Activated CD4-positive, alpha-beta memory T cell treated with anti-CD3 and anti-CD28 coated beads for 36 hours (primary cell): ENCODE measurements at regions not wholly inside any gene's neighbourhood (a gene's known extent, or its start where the extent isn't known, plus 50 kb on each side); places are given as distances from the start of the nearest gene placed in this dataset.

Experiments
- CTCF ChIA-PET: fragments of 350-600 bp; sonication (Branson Sonifier 250); formaldehyde crosslinking; loops from one replicate; lab custom pipeline; 2021; ENCODE audit warnings: antibody characterized with exemption, inconsistent platforms; lab: Charles Lee
- POLR2A ChIA-PET: fragments of 350-600 bp; sonication (Branson Sonifier 250); formaldehyde crosslinking; loops from one replicate; lab custom pipeline; 2021; ENCODE audit warnings: antibody characterized with exemption; lab: Charles Lee
- DNase-seq: peaks from one replicate; pipeline ENCODE4 v3.0.0-alpha.2; 2020
- H3K27ac Mint-ChIP-seq: one replicate; pipeline ENCODE4 v1.8.0; 2021; ENCODE audit warnings: mixed read lengths
- H3K27me3 Mint-ChIP-seq: one replicate; pipeline ENCODE4 v1.8.0; 2021; ENCODE audit warnings: mixed read lengths
- H3K36me3 Mint-ChIP-seq: one replicate; pipeline ENCODE4 v1.8.0; 2021; ENCODE audit warnings: mixed read lengths
- H3K4me1 Mint-ChIP-seq: one replicate; pipeline ENCODE4 v1.8.0; 2021; ENCODE audit warnings: low read depth, mixed read lengths
- H3K4me3 Mint-ChIP-seq: one replicate; pipeline ENCODE4 v1.8.0; 2021; ENCODE audit warnings: mild to moderate bottlenecking, mixed read lengths
- H3K9me3 Mint-ChIP-seq: one replicate; pipeline ENCODE4 v1.8.0; 2021; ENCODE audit warnings: mixed read lengths
- intact Hi-C: fragments of 100-400 bp; cut with micrococcal nuclease; formaldehyde crosslinking; loops from one replicate; pipeline ENCODE4 v1.15.1; 2023

DNA sequence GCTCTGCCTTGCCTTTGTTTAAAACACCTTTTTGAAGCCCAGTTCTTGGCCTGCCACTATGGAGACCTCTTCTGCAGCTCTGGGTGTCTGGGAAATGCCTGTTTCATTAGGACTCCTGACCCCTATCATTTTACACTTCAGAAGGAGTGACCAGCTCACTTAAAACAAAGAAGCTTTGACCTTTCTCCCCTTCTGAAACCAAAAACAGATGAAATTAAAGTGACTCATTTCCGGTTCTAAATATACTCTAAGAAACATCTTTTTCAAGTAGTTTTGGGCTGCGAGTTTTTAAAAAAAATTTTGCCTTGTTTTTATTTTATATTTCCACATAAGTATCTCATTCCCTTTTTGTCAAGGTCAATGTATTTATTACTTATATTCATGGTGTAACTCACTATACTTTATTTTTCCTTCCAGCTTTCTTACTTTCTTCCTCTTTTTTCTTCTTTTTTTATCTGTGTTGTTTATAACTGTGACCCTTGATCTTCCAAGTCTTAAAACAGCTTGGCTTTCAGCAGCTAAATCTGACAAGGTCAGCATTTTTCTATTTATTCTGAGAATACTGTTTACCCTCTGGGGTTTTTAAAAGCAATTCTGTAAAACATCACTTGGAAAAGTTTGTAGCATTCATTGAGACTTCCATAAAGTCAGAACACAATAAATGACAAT, 672.9 kb downstream of the NR2F1-AS1 start:
- no peaks in the 10 kb centered on the region for H3K27me3 Mint-ChIP-seq
- CTCF ChIA-PET, result interaction anchor here (0.7 kb wide), 1 partner anchor 1044 kb away, joined by 3 read pairs; no protein-coding TSS in a partner anchor
- no peak overlapping the region for H3K4me3 Mint-ChIP-seq
- H3K36me3 Mint-ChIP-seq, result no peaks in the 10 kb centered on the region
- no peak for DNase-seq
- peaks cover 2% of the 10 kb centered on the region for H3K9me3 Mint-ChIP-seq
- intact Hi-C loops, result no loop called here
- H3K4me1 Mint-ChIP-seq, result no peaks in the 10 kb centered on the region
- no peak overlapping the region for H3K27ac Mint-ChIP-seq
- POLR2A ChIA-PET, result no interaction called here

DNA sequence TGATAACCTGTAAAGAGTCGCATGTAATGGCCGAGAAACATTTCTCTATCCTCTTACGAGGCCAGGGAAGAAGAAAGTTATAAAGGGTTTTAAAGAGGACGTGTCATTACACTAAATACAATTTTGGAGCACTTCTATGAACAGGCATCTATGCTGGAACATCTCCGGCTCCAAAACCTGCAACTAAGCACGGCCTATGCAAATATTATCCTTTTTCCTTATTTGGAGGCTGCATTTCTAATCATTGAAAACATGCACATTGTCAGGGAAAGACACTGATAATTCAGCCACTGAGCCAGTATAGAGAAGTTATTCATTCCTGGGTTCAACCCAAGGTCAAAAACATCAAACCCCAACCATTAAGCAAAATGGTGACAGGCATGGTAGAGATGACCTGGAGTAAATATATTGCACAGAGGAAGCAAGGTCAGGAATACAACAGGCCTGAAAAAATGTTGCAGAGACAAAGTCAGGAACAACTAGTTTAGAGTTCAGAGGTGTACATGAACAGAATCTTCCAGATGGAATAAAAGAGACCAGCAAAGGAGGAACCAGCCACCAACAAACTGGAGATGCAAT, 674.1 kb downstream of the NR2F1-AS1 start:
- H3K27me3 Mint-ChIP-seq, result no peaks in the 10 kb centered on the region
- no peak overlapping the region for H3K4me3 Mint-ChIP-seq
- H3K36me3 Mint-ChIP-seq, result no peaks in the 10 kb centered on the region
- CTCF ChIA-PET, result no interaction called here
- DNase-seq, result no peak
- H3K9me3 Mint-ChIP-seq, result peaks cover 2% of the 10 kb centered on the region
- POLR2A ChIA-PET, result no interaction called here
- no peak overlapping the region for H3K27ac Mint-ChIP-seq
- no peaks in the 10 kb centered on the region for H3K4me1 Mint-ChIP-seq
- intact Hi-C loops, result no loop called here

DNA sequence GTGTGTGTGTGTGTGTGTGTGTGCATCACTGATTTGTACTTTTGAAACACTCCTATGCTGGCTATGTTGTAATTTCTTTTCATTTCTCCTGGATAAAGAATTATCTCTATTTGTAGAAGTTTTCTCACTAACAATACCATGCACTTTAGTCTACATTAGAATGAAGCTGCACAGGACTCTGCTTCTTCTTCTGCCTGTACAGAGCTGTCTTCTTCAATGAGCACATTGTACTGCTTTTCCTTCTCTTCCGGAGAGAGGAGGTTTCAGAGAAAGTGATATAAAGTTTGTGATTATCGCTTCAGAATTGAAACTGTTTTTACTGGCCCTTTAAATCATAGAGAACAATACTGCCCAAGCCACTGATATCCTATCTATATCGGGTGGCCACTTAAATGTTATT, 677.0 kb downstream of the NR2F1-AS1 start:
- POLR2A ChIA-PET, result no interaction called here
- Mint-ChIP-seq H3K4me3 (no peak overlapping the region), H3K27ac (no peak overlapping the region), H3K27me3 (no peaks in the 10 kb centered on the region), H3K36me3 (no peaks in the 10 kb centered on the region), H3K9me3 (peaks cover 2% of the 10 kb centered on the region), H3K4me1 (no peaks in the 10 kb centered on the region)
- CTCF ChIA-PET, result interaction anchor here (0.6 kb wide), 1 partner anchor 653 kb away, joined by 3 read pairs; no protein-coding TSS in a partner anchor
- no peak for DNase-seq
- intact Hi-C loops, result no loop called here

DNA sequence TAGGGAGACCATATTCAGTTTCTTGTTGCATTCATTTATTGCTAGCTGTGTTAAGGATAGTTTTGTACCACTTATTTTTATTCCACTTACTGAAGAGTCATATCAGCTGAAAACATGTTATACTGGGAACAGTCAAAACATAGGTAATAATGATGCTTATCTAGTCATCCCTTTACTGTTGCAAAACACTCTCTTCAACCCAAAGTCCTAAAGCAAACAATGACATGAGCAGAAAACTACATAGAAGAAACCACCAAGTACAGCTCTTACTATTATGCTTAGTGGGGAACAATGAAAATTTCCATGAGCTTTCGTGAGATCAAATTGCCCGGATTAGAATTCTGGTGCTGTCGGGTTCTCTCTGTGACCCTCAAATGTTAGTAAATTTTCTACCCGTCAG, 681.4 kb downstream of the NR2F1-AS1 start:
- Mint-ChIP-seq H3K4me3 (no peak overlapping the region), H3K27me3 (no peaks in the 10 kb centered on the region), H3K4me1 (no peaks in the 10 kb centered on the region), H3K36me3 (no peaks in the 10 kb centered on the region), H3K9me3 (no peaks in the 10 kb centered on the region), H3K27ac (no peak overlapping the region)
- CTCF ChIA-PET, result no interaction called here
- DNase-seq, result no peak
- intact Hi-C loops, result no loop called here
- POLR2A ChIA-PET, result no interaction called here

DNA sequence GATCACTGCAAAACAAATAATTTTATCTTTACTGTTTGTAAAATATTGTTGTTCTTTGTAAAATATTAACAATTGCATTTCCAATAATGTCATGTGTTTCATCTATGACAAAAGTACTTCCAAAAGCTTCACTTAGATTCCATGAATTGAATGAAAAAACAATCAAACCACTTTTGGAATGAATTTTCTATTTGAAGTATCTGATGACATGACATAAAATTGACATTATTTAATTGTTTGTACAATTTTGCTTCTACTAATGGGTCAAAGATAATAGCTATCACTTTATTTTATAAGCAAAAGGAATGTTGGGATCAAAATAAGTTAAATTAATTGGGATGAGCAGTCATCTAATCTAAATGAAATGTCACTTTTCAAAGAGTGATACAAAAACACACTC, 684.3 kb downstream of the NR2F1-AS1 start:
- Mint-ChIP-seq H3K9me3 (no peaks in the 10 kb centered on the region), H3K4me3 (no peak overlapping the region), H3K27me3 (no peaks in the 10 kb centered on the region), H3K36me3 (no peaks in the 10 kb centered on the region), H3K27ac (no peak overlapping the region), H3K4me1 (no peaks in the 10 kb centered on the region)
- POLR2A ChIA-PET, result no interaction called here
- DNase-seq, result no peak
- CTCF ChIA-PET, result no interaction called here
- intact Hi-C loops, result no loop called here

DNA sequence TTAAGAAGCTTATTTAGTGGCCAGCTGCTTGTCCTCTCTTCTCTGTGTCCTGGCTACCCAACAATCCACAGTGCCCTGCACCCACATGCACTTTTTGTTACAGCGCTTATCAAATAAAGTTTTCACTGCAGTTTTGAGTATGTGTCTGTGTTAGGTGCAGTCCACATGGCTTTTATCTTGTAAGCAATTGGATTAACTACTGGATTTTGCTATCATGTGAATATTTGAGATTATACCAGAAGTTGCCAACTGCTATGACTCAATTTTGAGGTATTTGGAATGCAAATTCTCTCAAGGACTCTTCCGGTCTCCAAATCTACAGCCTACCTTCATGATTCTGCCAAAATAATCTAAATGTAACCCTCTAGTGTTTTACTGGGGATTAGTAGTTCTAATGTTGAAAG, 690.2 kb downstream of the NR2F1-AS1 start:
- Mint-ChIP-seq H3K4me1 (no peaks in the 10 kb centered on the region), H3K27ac (no peak overlapping the region), H3K9me3 (peaks cover 3% of the 10 kb centered on the region), H3K36me3 (no peaks in the 10 kb centered on the region), H3K4me3 (no peak overlapping the region), H3K27me3 (no peaks in the 10 kb centered on the region)
- DNase-seq, result no peak
- ChIA-PET POLR2A (no interaction called here), CTCF (no interaction called here)
- intact Hi-C loops, result no loop called here

DNA sequence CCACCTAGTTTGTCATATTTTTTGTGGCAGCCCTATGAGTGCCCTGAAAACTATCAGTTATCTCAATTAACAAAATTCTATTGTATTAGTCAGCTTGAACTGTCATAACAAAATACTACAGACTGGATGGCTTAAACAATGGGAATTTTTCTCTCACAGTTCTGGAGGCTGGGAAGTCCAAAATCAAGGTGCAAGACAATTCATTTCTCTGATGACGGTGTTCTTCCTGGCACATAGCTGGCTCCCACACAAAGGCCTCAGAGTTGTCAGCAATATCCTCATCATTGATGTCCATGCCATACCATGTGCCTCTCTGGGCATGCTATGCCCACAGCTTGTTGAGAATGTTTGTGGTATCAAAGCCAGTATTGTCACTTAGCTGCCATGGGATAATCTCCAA, 691.9 kb downstream of the NR2F1-AS1 start:
- no peak for DNase-seq
- intact Hi-C loops, result no loop called here
- CTCF ChIA-PET, result no interaction called here

DNA sequence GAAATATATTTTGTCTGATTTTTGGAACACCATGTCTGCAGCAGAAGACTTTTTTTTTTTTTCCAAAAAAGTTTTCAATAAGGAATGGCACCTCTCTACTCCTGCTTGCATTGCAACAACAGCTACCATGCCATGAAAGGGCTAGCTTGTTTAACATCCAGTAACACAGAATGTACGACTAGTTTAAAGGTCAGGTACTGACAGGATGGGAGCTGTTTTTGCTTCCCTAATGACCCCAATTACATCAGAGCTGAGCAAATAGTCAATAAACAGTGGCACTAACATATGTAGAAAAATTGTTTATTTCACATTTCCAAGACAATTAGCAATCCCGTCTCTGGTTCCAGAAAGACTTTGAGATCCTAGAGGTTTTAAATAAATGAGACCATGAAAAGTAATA, 693.8 kb downstream of the NR2F1-AS1 start:
- ChIA-PET CTCF (interaction anchor here (0.6 kb wide), 1 partner anchor 513 kb away, joined by 3 read pairs; no protein-coding TSS in a partner anchor), POLR2A (no interaction called here)
- H3K4me1 Mint-ChIP-seq, result no peaks in the 10 kb centered on the region
- H3K9me3 Mint-ChIP-seq, result peaks cover 3% of the 10 kb centered on the region
- no peak overlapping the region for H3K27ac Mint-ChIP-seq
- no peak for DNase-seq
- H3K36me3 Mint-ChIP-seq, result no peaks in the 10 kb centered on the region
- H3K4me3 Mint-ChIP-seq, result no peak overlapping the region
- intact Hi-C loops, result no loop called here
- H3K27me3 Mint-ChIP-seq, result no peaks in the 10 kb centered on the region

More for the DNA sequence above, 691.9 kb downstream of the NR2F1-AS1 start:
- no peaks in the 10 kb centered on the region for H3K4me1 Mint-ChIP-seq
- no peak overlapping the region for H3K4me3 Mint-ChIP-seq
- H3K27me3 Mint-ChIP-seq, result no peaks in the 10 kb centered on the region
- H3K27ac Mint-ChIP-seq, result no peak overlapping the region
- no peaks in the 10 kb centered on the region for H3K36me3 Mint-ChIP-seq
- H3K9me3 Mint-ChIP-seq, result peaks cover 3% of the 10 kb centered on the region
- POLR2A ChIA-PET, result no interaction called here

DNA sequence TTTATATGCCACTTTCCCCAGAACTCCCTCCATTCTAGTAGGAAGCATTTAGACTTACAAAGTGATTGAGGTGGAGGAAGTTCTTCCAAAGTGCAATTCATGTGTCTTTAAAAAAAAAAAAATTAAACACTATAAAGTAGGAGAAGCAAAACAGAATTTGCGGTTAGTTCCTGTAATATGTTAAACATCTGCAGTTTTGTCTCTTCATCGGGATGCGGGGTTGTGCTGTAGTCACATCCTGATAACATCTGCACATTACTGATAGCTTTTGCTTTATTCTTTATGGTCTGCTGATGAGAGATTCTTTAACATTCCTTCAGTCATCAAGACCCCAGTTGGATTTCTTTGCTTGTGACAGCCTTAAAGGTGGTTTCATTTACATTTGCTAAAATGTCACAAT, 694.3 kb downstream of the NR2F1-AS1 start:
- POLR2A ChIA-PET, result no interaction called here
- Mint-ChIP-seq H3K27me3 (no peaks in the 10 kb centered on the region), H3K4me1 (no peaks in the 10 kb centered on the region), H3K9me3 (peaks cover 3% of the 10 kb centered on the region), H3K27ac (no peak overlapping the region), H3K4me3 (no peak overlapping the region), H3K36me3 (no peaks in the 10 kb centered on the region)
- intact Hi-C loops, result no loop called here
- CTCF ChIA-PET, result interaction anchor here (0.6 kb wide), 1 partner anchor 512 kb away, joined by 3 read pairs; no protein-coding TSS in a partner anchor
- no peak for DNase-seq

DNA sequence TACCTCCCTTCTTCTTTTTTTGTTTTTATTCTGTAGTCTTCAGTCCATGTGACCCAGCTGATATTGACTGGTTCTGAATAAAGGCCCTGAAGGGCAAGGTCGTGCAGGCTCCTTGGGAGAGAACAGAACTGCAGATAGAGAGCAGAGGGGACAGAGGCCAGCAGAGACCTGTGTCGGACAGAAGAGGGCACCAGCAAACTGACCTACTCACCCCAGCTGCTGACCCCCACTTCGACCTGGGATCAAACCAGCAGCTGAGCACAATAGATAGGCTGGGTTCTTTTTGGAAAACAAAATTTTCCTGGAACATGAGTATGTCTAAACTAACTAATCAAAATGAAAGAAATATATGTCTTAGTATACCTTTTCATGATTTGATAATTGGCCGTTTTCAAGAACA, 695.1 kb downstream of the NR2F1-AS1 start:
- Mint-ChIP-seq H3K27me3 (no peaks in the 10 kb centered on the region), H3K27ac (no peak overlapping the region), H3K4me3 (no peak overlapping the region), H3K9me3 (no peaks in the 10 kb centered on the region), H3K4me1 (no peaks in the 10 kb centered on the region), H3K36me3 (no peaks in the 10 kb centered on the region)
- no peak for DNase-seq
- POLR2A ChIA-PET, result no interaction called here
- intact Hi-C loops, result no loop called here
- CTCF ChIA-PET, result no interaction called here

DNA sequence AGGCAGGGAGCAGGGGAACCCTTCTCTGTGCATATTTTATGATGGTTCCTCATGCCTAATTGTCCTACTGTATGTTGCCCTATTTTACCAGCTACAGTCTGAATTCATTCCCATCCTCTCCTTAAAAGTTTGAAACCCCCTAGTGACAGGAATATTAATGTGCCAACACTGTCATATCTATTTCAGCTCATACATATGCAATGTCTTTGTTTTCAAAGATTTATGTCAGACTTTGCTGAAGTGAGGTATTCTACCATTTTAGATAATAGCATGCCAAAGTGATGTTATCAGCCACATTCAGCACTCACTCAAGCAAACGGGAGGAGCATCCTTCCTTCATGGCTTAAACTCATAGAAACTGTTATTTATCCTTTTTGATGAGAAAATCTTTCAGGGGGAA, 696.5 kb downstream of the NR2F1-AS1 start:
- no peaks in the 10 kb centered on the region for H3K4me1 Mint-ChIP-seq
- intact Hi-C loops, result no loop called here
- H3K27me3 Mint-ChIP-seq, result no peaks in the 10 kb centered on the region
- ChIA-PET CTCF (no interaction called here), POLR2A (no interaction called here)
- no peak for DNase-seq
- no peaks in the 10 kb centered on the region for H3K9me3 Mint-ChIP-seq
- H3K36me3 Mint-ChIP-seq, result no peaks in the 10 kb centered on the region
- no peak overlapping the region for H3K4me3 Mint-ChIP-seq
- H3K27ac Mint-ChIP-seq, result no peak overlapping the region

DNA sequence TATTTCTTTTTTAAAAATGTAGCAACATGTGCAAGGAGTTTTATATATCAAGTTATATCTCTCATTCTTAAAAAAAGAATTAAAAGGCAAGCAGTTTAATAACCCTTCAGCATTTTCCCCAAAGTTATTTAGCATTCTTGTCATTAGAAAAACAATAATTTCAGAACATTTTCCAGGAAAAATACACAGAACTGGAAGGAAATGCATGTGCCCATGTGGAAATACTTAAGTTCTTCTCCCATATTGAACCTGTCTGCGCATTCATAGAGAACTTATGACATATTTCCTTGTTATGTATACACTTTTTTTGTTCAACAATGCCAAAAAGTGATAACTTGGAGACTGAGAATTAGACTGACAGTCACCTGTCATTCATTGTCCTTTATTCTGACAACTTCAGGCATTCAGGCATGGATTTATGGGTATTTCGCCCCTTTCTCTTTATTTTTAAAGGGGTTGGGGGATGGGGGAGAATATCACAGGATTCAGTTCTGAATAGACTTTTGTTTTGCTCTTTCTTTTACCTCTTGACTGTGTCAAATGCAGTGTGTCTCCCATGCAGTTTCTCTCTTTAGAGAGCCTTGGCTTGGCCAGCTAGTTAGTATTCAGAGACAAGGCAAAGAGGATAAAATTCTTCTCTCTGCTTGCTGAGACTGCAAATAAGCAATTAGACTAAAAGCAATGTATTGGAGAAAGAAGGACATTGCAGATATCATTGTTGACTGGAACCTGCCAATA, 701.0 kb downstream of the NR2F1-AS1 start:
- DNase-seq, result no peak
- H3K4me1 Mint-ChIP-seq, result no peaks in the 10 kb centered on the region
- intact Hi-C loops, result no loop called here
- ChIA-PET POLR2A (no interaction called here), CTCF (no interaction called here)
- peaks cover 14% of the 10 kb centered on the region for H3K9me3 Mint-ChIP-seq
- H3K27ac Mint-ChIP-seq, result no peak overlapping the region
- H3K4me3 Mint-ChIP-seq, result no peak overlapping the region
- no peaks in the 10 kb centered on the region for H3K36me3 Mint-ChIP-seq
- no peaks in the 10 kb centered on the region for H3K27me3 Mint-ChIP-seq
